DMS114 treated with DMSO at 0.1 percent for 48 hours (cell line): ENCODE measurements at regions not wholly inside any gene's neighbourhood (a gene's known extent, or its start where the extent isn't known, plus 50 kb on each side); places are given as distances from the start of the nearest gene placed in this dataset.

Experiments
- DNase-seq: peaks from one replicate; lab custom pipeline; 2025; ENCODE audit not compliant: unreplicated experiment; lab: John Stamatoyannopoulos, UW

DNA sequence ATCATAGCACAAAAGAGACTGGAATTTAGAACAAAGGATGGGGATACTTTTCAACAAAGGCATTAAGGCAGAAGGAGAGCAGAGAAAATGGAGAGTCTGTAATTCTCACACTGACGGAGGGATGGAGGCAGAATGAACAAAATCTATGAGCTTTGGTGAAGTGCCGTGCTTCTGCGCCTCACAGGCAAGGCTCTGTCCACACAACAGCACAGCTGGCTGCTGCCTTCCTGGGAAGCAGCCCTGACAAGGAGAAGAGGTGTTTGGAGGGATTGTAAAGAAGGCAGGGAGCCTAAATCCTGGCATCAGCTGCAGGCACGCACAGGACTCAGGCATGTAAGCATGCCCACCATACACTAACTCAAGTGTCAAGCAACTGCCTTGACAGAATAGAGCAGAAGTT lies 485.2 kb upstream of the KIF2A start:
- no peak for DNase-seq

DNA sequence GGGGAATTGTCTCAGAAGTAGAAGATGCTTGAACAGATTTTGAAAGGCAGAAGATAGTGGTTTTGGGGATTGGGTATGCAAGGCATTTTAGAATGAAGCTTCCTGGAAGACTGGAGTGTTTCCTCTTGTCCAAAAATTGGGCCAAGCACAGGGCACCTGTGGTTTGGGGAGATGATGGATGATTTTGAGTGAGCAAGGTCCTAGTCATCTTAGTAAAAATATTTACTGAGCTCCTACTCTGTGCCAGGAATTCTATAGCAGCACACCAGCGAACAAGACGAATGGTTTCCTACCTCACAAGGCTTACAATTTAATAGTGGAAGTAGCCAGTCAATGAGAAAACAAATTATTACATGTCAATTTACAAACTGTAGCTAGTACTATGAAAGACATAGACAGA lies 484.4 kb upstream of the KIF2A start:
- no peak for DNase-seq

DNA sequence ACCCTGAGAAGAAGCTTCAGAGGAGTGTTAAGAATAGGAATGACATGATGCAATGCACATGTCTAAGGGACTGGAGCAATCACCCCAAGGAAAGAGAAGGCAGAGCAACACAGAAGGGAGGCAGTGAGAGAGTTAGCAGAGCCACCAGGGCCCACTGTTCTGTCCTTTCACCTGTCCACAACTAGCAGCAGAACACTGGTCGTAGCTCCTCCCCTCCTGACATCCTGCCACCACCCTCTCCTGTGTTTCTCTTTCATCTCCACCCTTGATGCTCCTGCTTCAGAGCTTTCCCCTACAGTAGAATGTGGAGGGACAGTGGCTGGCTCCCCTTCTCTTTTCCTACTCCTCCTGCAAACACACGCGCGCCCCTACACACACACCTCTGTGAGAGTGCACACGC lies 483.4 kb upstream of the KIF2A start:
- no peak for DNase-seq

DNA sequence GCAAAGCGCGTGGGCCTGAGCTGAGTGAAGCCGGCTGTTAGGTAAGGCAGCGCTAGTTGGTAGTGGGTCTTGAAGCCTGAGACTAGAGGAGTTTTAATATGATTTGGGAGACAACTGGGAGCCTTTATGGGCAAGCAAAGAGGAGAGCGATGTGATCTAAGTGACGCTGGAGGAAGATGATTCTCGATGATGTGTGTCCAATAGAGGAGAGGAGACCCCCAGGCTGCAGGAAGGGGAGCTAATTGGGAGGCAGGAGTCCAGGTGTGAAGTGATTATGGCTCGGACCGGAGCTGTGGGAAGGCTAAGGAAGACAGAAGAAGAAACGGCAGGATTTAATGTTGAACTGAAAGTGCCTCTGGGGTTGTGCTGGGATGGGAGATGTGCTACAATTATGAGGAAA lies 482.9 kb upstream of the KIF2A start:
- DNase-seq = no peak

DNA sequence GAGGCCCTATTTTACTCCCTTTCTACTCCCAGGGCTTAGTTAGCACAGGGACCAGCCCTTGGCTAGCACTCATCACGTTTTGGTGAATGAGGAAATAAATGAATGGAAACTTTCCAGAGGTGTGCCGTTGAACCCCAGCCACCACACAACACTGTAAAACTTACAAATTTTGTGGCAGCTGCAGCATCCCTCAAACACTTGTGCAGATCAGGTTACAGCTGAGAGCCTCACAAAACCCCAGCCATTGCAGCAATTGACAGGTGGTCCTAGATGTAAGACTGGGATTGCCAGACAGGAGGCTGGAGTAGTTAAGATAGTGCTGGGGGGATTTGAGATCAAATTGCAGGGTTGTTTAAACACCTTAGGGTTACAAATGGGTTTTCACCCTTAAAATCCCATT lies 482.2 kb upstream of the KIF2A start:
- no peak for DNase-seq

DNA sequence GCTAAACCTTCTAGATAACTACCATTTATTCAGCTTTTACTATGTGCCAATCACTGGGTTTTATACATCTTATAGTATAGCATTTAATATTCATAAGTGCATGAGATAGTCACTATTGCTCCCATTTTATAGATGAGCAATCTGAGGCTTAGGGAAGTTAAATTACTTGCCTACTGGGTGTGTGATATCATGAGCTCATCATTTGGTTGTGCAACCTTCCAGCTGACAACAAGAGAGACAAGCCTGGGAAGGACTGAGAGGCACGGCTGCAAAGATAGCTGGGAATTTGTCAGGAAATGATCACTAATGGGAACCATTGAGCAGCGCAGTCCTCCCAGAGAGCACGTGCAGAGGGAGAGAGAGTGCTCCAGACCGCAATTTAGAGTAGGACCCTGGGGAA lies 481.6 kb upstream of the KIF2A start:
- DNase-seq = no peak

DNA sequence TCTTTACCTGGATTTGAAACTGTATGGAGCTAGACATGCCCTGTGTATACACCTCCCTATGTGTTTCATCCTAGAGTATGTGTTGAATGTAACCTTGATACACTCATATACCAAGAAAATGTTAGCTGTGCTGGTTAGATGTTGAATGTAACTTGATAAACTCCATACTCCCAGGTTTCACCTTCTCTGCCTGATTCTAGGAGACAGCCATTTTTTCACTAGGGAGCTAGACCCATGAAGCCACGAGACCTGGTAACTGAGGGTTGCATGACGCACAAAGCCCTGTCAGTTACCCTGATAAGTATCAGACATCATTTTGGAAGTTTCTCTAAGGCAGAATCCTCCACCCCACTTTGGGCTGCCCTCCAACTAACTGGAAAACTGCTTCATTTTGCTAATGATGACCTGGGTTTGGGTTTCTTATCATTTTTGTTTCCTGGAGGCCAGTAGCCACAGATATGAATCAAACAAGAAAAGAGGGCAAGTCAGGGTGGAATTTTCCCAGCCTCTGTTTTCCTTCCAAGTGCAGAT lies 478.5 kb upstream of the KIF2A start:
- no peak for DNase-seq

DNA sequence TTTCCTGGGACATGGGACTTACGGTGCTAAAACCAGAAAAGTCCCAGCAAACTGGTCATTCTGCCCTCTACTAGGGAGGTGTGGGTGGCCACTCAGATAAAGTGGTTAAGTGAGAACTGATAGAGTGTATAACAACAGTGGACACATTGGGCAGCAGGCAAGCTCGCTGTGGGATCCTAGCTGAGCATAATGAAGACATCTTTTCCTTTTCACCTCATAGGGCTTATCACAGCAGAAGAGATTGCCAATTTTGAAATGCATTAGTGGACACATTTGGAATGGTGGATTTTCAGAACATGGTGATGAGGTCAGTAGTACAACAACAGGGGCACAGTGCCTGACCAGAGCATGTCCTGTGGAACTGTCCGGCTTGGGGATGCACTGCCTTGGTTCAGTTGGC lies 477.1 kb upstream of the KIF2A start:
- no peak for DNase-seq

DNA sequence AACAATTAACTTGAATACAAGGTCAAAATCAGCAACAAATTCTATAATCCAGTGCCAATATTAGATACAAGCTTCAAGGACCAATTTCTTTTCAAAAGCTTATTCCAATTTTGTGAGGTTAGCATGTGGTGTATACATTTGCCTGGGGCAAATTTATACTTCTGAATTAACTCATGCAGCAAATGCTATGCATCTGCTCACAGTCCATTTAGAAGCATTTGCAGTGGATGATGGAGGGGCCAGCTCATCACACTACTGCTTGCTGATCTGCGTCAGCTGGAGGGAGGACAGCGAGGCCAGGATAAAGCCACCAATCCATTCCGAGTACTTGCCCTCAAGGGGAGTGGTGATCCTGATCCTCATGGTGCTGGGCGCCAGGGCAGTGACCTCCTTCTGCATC lies 474.3 kb upstream of the KIF2A start:
- no peak for DNase-seq

DNA sequence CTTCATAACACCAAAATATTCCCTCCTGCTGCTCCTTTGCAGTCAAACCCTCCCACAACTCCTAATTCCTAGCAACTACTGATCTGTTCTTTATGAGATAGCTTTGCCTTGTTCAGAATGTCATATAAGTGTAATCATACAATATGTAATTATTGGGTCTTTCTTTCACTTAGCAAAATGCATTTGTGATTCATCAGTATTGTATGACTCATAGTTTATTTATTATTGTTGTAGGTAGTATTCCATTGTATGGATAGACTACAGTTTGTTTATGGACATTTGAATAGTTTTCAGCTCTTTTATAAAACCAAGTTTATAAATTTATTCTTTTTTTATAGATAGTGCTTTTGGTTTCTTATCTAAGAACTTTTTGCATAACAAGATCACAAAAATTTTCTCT lies 468.2 kb upstream of the KIF2A start:
- DNase-seq = no peak

DNA sequence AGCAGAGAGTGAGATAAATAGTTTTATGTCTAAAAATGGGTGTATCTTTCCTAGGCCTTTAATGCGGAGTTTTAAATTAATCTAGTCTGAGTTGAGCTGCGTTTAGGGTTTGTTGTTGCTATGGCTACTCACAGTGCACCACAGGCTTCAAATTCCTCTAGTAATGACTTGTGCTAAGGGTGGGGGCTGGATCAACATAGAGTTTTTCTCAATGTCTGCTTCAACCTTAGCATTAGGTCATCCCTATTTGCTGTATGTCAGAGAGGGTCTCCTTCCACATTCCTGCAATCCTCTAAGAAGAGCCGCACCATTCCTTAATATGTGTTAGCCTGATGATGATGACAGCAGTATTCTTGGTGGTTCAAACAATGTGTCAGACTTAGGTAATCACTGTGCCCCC lies 465.6 kb upstream of the KIF2A start:
- DNase-seq = no peak

DNA sequence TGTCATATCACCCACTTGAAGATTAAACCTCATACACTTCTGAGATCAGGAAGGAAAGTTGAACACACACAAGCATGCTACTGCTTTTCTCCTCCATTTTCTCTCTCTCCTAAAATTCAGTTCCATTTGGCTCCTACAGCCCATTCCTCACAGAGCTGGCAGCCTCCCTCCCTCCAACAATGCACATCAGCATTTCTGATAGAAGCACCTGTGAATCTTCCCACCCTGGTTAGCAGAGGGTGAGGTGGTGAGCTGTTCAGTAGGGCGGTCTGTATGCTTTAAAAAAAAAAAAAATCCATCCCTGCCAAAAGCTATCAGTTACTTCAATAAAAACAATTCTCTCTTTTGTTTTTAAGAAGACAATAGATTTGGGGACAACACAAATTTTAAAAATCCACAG lies 463.2 kb upstream of the KIF2A start:
- no peak for DNase-seq

DNA sequence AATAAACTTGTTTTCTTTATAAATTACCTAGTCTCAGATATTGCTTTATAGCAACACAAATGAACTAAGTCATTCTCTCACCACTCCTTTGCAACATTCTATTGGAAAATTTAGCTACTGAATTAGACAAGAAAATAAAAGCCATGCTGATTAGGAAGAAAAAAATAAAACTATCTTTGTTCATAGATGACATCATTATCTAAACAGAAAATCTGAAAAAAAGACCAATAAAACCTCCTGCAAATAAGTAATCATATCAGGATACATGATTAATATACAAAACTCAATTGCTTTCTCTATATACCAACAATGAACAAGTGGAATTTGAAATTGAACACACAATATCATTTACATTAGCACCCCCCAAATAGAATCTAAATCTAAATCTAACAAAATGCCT lies 455.3 kb upstream of the KIF2A start:
- DNase-seq = no peak

DNA sequence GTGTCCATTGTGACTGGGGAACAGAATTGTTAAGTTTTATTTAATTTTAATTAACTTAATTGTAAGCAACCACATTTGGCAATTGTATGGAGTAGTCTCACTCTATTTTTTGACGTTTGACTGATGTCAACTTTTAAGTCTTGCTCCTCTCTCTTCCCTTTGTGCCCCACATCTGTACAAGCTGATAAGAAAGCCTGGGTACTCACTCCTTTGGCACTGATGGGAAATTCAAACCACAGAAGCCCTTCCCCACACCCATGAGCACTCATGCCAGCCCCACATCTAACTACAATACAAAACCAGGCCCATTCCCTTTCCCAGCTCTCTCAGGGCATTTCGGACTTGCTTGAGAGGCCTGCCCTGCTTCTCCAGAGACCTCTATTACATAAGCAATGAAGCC lies 451.5 kb upstream of the KIF2A start:
- DNase-seq = no peak

DNA sequence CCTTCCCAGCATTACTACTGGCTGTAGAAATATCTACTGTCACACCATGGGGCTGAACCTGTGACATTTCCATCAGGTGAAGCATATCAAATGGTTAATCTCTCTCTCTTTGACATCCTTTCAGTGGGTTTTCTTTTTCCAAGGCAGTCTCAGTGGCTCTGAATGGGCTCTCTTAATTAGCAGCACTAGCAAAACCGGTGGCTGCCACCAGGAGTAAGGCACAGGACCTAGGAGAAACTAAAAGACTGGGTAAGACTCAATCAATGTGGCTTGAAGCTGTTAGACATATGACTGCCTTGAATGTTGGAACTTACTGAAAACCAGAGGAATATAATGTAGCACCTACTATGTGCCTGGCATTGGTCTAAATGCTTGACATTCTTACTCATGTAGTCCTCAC lies 445.0 kb upstream of the KIF2A start:
- no peak for DNase-seq

DNA sequence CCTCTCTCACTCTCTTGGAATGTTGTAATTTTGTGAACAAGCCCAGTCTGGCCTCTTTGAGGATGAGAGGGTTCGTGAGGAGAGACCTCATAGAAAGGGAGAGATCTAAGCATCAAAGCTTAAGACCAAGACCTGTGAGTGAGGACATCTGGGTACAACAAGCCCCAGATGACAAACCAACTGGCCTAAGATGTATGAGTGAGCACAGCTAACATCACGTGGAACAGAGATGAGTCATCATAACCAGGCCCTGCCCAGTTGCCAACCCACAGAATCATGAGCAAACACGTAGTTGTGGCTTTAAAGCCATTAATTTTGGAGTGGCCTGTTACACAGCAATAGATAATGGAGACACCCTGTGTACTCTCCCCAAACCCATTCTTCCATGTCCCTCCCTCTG lies 439.1 kb upstream of the KIF2A start:
- DNase-seq = no peak

DNA sequence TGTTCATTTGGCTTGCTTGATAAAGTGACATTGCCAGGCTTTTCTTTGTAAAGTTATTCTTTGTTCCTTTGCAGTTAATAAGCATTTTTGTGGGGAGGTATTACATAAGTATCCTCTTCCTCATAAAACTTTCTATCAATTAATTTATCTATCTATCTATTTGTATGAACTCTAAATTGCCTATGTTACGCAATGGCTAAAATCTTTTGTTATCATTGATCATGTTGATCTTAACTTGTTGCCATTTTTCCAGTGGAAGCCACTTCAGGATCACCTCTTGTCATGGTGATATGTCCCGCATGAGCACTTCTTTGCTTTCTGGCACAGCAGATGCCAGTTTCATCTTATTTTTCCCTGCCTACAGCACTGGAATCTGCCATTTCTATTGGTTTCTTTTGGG lies 436.7 kb upstream of the KIF2A start:
- DNase-seq = no peak

DNA sequence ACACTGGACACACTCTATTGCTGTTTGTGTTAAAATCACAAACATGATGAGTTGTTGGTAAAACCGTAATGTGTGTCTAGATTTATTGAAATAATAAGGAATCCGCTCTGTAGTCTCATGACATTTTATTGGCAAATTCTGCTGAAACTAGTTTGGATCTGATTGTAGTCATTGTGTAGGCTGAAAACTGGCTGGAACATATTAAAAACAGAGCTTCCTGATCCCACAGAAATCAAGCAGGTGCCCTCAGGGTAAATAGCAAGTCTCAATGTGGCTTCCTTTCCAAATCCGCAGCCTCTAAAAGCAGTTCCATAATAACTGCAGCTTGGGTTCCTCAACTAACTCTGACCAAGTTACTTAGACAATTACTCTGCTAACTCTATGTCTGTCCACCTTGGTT lies 427.5 kb upstream of the KIF2A start:
- DNase-seq = no peak

DNA sequence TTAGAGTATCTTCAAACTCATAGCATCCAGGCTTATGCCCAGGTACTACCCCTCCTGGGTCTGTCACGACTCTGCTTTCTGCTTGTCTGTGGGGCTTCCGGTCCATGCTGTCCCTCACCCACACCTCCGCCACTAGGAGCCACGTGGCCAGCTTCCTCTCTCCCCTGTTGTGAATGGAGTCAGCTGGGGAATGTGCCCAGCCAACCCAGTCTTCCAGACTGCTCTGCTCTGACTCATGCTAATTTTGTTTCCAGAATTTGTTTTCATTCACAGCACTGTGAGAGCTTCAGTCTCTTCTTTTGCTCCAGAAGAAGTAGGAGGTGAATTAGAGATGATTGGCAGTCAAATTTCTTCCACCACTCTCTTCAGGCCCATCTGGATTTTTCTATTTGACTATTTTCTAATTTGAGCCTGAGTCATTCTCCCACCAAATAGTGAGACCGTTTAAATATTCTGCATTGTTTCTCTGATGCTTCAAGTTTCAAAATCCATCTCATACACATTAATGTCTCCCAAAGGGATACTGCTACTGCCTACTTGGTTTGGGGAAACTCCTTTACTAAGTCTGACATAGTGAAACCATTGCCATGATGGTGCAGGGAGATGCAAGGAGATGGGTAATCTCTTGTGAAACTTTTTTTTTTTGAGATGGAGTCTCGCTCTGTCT lies 424.1 kb upstream of the KIF2A start:
- no peak for DNase-seq

DNA sequence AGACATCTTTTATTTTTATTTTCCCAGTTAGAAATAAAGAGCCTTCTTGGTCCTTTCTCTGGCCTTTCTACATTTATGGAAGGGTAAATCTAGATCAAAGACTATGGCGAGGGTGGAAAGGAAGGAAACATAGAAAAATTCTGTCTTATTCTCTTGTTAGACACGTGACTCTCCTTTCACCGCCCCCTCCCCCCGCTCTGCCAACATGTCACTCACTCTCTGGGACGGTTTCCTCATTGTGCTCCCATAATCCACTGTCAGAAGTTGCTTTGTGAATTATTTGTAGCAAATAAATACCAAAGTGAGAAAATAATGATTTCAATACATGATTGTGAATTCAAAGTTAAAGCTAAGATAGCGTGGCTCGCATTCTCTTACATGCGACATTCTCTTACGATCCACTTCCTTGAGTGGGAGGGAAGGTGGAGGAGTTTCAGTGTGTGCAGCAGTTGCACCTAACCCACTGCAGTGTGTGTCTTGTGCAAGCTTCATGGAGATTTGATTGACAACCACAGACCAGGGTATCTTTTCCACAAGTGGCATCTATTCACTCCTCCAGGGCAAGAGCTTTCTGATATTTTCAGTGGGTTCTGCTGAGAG lies 423.0 kb upstream of the KIF2A start:
- DNase-seq = no peak

DNA sequence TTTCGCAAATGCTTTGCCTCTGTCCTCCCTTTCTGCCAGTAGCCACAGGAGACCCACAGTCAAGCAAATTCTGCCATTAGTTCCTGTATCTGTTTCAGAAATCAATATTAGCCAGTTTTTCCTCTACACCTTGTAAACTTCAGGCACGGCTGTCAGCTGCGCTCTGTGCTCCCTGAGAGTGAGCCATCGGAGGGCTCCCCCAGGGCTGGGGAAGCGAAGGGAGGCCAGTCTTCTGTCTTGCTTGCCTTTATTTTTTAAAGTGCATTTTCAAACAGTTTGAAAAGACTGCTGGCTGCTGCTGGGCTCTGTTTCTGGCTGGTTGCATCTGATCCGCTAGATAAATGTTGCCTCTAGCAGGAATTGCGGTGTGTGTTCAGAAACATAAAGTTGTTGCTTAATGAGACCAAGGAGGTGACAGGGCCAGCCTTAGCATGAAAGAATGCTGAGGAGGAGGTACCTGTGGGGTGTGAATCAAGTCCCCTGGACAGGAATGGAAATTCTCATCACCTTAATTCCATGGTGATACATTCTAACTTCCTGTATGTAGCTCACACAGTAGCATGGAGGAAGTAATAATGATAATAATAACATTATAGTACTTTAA lies 421.7 kb upstream of the KIF2A start:
- no peak for DNase-seq

DNA sequence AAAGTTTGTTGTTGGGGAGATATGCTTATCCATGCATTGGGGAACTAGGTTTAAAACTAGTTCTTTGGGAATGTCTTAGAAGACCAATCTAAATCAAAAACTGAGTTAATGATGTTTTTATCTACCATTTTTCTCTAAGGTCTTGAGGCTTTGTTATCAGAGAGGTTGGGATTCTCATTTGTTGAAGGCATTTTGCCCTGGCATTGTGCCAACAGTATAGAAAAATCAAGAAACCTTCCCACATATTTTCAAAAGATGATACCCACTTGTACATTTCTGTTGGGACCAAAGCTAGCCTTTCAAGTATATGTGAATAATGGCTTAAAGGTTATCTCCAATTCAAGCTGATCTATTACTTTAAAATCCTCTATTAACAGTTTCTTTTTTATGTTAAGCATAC lies 419.8 kb upstream of the KIF2A start:
- no peak for DNase-seq

DNA sequence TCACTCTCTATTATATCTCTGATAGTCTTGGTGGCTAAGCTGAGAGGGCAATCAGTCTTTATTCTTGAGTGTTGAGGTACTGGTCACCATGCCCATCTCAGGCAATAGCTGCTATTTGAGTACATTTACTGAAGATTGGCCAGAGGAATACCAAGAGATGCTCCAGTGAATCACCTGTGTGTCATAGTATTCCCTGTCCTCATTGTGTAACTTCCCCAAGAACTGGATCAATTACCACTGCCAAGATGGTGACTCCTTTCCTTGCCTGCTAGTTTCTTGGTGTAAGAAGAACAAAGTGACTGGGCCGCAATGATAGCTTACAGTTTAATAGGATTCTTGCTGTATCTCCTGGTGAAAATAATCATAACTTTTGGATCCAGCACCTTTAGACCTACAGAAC lies 418.7 kb upstream of the KIF2A start:
- DNase-seq = no peak
